SK-N-SH treated with all-trans-retinoic acid at 6 μM for 48 hours (cell line): ENCODE measurements at regions not wholly inside any gene's neighbourhood (a gene's known extent, or its start where the extent isn't known, plus 50 kb on each side); places are given as distances from the start of the nearest gene placed in this dataset.

Source experiments
- ATAC-seq: fragments of 200-7000 bp; cut with Tn5 transposase; 3 replicates; pipeline ENCODE4 v1.9.1; 2020; ENCODE audit warnings: mild to moderate bottlenecking, moderate library complexity
- BACH2 ChIP-seq: fragments of 250-450 bp; sonication (Bioruptor Pico); IDR thresholded peaks from 2 replicates; pipeline ENCODE4 v1.9.0; 2021; ENCODE audit warnings: mild to moderate bottlenecking, borderline replicate concordance
- CREB5 ChIP-seq: fragments of 250-450 bp; sonication (Bioruptor Pico); IDR thresholded peaks from 2 replicates; pipeline ENCODE4 v1.5.1; 2020; ENCODE audit warnings: low read depth, mild to moderate bottlenecking, moderate library complexity
- CSDC2 ChIP-seq: fragments of 250-450 bp; sonication (Bioruptor Pico); IDR thresholded peaks from 2 replicates; pipeline ENCODE4 v1.5.0; 2020; ENCODE audit warnings: mild to moderate bottlenecking, moderate library complexity
- GLIS3 ChIP-seq: fragments of 250-450 bp; sonication (Bioruptor Pico); IDR thresholded peaks from 2 replicates; pipeline ENCODE4 v1.5.0; 2020; ENCODE audit warnings: mild to moderate bottlenecking, moderate library complexity
- ISL1 ChIP-seq: fragments of 250-450 bp; sonication (Bioruptor Pico); IDR thresholded peaks from 2 replicates; pipeline ENCODE4 v2.1.2; 2022; ENCODE audit warnings: mild to moderate bottlenecking, moderate library complexity
- OSR1 ChIP-seq: fragments of 250-450 bp; sonication (Bioruptor Pico); IDR thresholded peaks from 2 replicates; pipeline ENCODE4 v1.8.0; 2022; ENCODE audit warnings: moderate library complexity, mild to moderate bottlenecking, inconsistent platforms
- POU6F1 ChIP-seq: fragments of 250-450 bp; sonication (Bioruptor Pico); IDR thresholded peaks from 2 replicates; pipeline ENCODE4 v1.8.0; 2021; ENCODE audit warnings: low read depth, mild to moderate bottlenecking, moderate library complexity, borderline replicate concordance
- PPARA ChIP-seq: fragments of 250-450 bp; sonication (Bioruptor Pico); IDR thresholded peaks from 2 replicates; pipeline ENCODE4 v1.5.0; 2020; ENCODE audit warnings: mild to moderate bottlenecking, borderline replicate concordance
- RARB ChIP-seq: fragments of 250-450 bp; sonication (Bioruptor Pico); IDR thresholded peaks from 2 replicates; pipeline ENCODE4 v1.8.0; 2021; ENCODE audit warnings: mild to moderate bottlenecking, moderate library complexity
- SNAI2 ChIP-seq: fragments of 250-450 bp; sonication (Bioruptor Pico); IDR thresholded peaks from 2 replicates; pipeline ENCODE4 v1.5.0; 2020; ENCODE audit warnings: mild to moderate bottlenecking, moderate library complexity
- TCF4 ChIP-seq: fragments of 250-450 bp; sonication (Bioruptor Pico); IDR thresholded peaks from 2 replicates; pipeline ENCODE4 v1.8.0; 2021; ENCODE audit warnings: mild to moderate bottlenecking, moderate library complexity, borderline replicate concordance
- TOX ChIP-seq: fragments of 250-450 bp; sonication (Bioruptor Pico); IDR thresholded peaks from 2 replicates; pipeline ENCODE4 v1.8.0; 2021; ENCODE audit warnings: mild to moderate bottlenecking, moderate library complexity, borderline replicate concordance
- ZC3H10 ChIP-seq: fragments of 250-450 bp; sonication (Bioruptor Pico); IDR thresholded peaks from 2 replicates; pipeline ENCODE4 v1.5.1; 2021; ENCODE audit warnings: mild to moderate bottlenecking, moderate library complexity
- ZFP3 ChIP-seq: fragments of 250-450 bp; sonication (Bioruptor Pico); IDR thresholded peaks from 2 replicates; pipeline ENCODE4 v1.5.0; 2020; ENCODE audit warnings: mild to moderate bottlenecking, moderate library complexity
- ZFP30 ChIP-seq: fragments of 450-650 bp; formaldehyde crosslinking; IDR thresholded peaks from 2 replicates; pipeline ENCODE4 v1.5.0; 2022; ENCODE audit warnings: mild to moderate bottlenecking, moderate library complexity
- ZNF8 ChIP-seq: fragments of 450-650 bp; formaldehyde crosslinking; IDR thresholded peaks from 2 replicates; pipeline ENCODE4 v1.5.0; 2020; ENCODE audit warnings: mild to moderate bottlenecking, moderate library complexity
- TF ChIP-seq, protein P1 (sequence below): fragments of 250-450 bp; sonication (Bioruptor Pico); IDR thresholded peaks from 2 replicates; pipeline ENCODE4 v1.5.0; 2020; ENCODE audit warnings: mild to moderate bottlenecking, moderate library complexity
- TF ChIP-seq, protein P2 (sequence below): fragments of 250-450 bp; sonication (Bioruptor Pico); IDR thresholded peaks from 2 replicates; pipeline ENCODE4 v1.5.1; 2021; ENCODE audit warnings: mild to moderate bottlenecking, moderate library complexity
- TF ChIP-seq, protein P3 (sequence below): fragments of 250-450 bp; sonication (Bioruptor Pico); IDR thresholded peaks from 2 replicates; pipeline ENCODE4 v1.8.0; 2020; ENCODE audit warnings: mild to moderate bottlenecking, moderate library complexity, borderline replicate concordance

DNA sequence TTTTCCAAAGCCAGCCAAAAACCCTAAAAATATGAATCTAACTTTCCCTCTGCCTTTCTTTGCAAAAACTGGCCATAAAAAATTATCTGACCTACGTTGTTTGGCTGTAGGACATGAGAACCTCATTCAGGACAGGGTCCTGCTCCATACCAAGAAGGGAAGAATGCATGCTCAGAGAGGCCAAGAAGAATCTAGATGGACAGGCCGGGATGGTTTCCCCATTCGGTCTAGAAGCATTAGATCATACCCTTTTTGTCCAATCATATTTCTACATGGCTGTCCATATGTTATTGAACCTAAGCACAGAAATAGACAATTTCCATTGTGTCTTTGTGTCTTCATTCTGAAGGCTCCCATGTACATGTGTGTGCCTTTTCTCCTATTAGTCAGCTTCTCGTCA, 2120.4 kb upstream of the PIK3C3 start (continued):
- TF ChIP-seq CREB5 (CRISPR knock-in tag) (no peak), ZNF8 (CRISPR knock-in tag) (no peak), SNAI2 (CRISPR knock-in tag) (no peak)
- TF ChIP-seq, protein P1, sequence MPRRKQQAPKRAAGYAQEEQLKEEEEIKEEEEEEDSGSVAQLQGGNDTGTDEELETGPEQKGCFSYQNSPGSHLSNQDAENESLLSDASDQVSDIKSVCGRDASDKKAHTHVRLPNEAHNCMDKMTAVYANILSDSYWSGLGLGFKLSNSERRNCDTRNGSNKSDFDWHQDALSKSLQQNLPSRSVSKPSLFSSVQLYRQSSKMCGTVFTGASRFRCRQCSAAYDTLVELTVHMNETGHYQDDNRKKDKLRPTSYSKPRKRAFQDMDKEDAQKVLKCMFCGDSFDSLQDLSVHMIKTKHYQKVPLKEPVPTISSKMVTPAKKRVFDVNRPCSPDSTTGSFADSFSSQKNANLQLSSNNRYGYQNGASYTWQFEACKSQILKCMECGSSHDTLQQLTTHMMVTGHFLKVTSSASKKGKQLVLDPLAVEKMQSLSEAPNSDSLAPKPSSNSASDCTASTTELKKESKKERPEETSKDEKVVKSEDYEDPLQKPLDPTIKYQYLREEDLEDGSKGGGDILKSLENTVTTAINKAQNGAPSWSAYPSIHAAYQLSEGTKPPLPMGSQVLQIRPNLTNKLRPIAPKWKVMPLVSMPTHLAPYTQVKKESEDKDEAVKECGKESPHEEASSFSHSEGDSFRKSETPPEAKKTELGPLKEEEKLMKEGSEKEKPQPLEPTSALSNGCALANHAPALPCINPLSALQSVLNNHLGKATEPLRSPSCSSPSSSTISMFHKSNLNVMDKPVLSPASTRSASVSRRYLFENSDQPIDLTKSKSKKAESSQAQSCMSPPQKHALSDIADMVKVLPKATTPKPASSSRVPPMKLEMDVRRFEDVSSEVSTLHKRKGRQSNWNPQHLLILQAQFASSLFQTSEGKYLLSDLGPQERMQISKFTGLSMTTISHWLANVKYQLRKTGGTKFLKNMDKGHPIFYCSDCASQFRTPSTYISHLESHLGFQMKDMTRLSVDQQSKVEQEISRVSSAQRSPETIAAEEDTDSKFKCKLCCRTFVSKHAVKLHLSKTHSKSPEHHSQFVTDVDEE: no peak
- TF ChIP-seq, all 23 proteins: peak for 0

DNA sequence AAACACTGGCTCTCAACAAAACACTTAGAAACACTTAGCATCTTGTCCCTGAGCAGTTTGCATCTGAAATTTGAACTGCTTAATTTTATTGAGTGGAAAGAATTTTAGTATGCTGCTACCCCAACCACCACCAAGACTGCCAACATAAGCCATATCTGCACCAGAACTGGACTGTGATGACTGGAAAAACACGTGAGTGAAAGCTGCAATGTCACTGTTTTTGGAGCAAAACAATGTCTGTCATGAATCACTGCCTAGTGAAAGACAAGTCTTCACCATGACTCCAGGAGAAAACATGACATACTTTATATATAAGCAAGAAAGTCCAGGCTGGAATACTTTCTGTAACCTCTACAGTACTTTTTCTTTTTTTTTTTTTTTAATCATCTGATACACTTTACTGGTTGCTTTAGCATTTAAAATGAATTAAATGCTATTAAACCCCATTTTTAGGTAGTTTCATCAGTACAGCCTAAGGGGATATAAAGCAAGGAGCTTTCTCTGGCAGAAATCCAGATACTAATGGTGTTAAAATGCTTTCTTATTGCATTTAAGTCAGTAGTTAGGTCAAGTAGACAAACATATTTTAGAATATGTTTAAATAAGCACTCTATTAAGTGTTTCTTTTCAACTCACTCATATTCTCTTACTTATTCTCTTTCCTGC, 2129.4 kb upstream of the PIK3C3 start:
- TF ChIP-seq POU6F1 (CRISPR knock-in tag) (no peak), ISL1 (CRISPR knock-in tag) (peak; percentile 65)
- ATAC-seq: no peak

DNA sequence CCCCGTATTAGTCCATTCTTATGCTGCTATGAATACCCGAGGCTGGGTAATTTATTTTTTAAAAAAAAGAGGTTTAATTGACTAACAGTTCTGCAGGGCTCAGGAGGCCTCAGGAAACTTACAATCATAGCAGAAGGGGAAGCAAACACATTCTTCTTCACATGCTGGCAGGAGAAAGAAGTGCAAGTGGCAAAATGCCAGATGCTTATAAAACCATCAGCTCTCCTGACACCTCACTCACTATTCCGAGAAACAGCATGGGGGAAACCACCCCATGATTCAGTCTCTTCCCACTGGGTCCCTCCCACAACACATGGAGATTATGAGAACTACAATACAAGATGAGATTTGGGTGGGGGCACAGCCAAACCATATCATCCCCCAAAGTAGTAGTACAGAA, 2148.5 kb upstream of the PIK3C3 start:
- TF ChIP-seq OSR1 (CRISPR knock-in tag): no peak
- no peak for TF ChIP-seq CREB5 (CRISPR knock-in tag)
- TF ChIP-seq PPARA (CRISPR knock-in tag): no peak
- TF ChIP-seq ZFP30 (CRISPR knock-in tag): no peak
- no peak for TF ChIP-seq ZNF8 (CRISPR knock-in tag)
- no peak for TF ChIP-seq ZFP3
- TF ChIP-seq, protein P2, sequence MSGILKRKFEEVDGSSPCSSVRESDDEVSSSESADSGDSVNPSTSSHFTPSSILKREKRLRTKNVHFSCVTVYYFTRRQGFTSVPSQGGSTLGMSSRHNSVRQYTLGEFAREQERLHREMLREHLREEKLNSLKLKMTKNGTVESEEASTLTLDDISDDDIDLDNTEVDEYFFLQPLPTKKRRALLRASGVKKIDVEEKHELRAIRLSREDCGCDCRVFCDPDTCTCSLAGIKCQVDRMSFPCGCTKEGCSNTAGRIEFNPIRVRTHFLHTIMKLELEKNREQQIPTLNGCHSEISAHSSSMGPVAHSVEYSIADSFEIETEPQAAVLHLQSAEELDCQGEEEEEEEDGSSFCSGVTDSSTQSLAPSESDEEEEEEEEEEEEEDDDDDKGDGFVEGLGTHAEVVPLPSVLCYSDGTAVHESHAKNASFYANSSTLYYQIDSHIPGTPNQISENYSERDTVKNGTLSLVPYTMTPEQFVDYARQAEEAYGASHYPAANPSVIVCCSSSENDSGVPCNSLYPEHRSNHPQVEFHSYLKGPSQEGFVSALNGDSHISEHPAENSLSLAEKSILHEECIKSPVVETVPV (CRISPR knock-in tag): no peak
- TF ChIP-seq, protein P1: no peak
- no peak for TF ChIP-seq POU6F1 (CRISPR knock-in tag)
- no peak for TF ChIP-seq ZC3H10
- TF ChIP-seq TOX (CRISPR knock-in tag): no peak
- TF ChIP-seq, protein P3, sequence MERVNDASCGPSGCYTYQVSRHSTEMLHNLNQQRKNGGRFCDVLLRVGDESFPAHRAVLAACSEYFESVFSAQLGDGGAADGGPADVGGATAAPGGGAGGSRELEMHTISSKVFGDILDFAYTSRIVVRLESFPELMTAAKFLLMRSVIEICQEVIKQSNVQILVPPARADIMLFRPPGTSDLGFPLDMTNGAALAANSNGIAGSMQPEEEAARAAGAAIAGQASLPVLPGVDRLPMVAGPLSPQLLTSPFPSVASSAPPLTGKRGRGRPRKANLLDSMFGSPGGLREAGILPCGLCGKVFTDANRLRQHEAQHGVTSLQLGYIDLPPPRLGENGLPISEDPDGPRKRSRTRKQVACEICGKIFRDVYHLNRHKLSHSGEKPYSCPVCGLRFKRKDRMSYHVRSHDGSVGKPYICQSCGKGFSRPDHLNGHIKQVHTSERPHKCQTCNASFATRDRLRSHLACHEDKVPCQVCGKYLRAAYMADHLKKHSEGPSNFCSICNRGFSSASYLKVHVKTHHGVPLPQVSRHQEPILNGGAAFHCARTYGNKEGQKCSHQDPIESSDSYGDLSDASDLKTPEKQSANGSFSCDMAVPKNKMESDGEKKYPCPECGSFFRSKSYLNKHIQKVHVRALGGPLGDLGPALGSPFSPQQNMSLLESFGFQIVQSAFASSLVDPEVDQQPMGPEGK (CRISPR knock-in tag): no peak
- no peak for TF ChIP-seq GLIS3 (CRISPR knock-in tag)
- TF ChIP-seq TCF4 (CRISPR knock-in tag): no peak
- TF ChIP-seq RARB (CRISPR knock-in tag): no peak
- TF ChIP-seq CSDC2 (CRISPR knock-in tag): no peak
- no peak for TF ChIP-seq BACH2 (CRISPR knock-in tag)
- TF ChIP-seq, all 23 proteins: peak for 0
- ATAC-seq: no peak
